ENCODE measurements at regions not wholly inside any gene's neighbourhood (a gene's known extent, or its start where the extent isn't known, plus 50 kb on each side); places are given as distances from the start of the nearest gene placed in this dataset.

DNA sequence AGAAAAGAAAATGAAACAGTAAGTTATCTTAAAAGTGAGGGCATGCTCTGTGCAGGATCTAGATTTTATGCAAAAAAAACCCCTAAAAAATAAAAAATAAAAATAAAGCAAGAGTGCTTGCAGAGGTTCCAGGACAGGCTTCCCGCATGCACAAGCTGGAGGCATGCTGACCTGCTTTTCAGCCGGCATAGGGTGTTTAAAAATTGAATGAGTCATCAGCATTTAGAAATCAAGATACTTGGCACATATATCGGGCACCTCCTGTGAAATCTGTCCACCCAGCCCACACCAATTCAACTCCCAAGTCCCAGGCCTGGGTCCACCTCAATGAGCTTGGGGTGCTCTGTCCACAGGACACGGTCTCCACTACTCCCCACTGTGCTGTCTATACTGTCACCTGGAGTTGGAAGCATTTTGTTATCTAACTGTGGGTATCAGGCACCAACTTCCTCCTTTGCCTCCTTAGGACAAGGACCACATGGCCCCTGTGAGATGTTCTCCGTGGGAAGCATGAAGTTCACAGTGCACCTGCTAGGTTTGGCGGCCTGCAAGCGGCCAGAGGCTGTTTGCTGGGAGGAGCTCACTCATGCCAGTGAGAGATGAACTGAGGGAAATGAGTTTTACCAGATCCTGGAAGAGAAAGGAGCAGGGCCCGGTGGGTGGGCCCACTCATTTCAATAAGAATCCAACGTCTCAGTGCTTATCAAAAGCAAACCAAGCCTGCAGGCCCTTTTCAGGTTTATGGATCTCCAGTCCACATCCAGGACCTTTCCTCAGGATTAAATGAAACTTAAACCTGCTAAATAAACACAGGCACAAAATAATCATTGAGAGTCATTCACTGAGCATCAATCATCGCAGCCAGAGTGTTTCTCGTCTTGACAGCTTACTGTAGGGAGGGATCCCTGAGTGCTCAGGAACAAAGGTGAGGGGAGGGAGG, 121.1 kb downstream of the FOXA2 start:
- no peak overlapping the region for H3K4me3 ChIP-seq (ENCODE audit: control insufficient read depth, low read depth, low read length)
- no peak for DNase-seq (ENCODE audit: low read depth)
- TF ChIP-seq, protein P1, sequence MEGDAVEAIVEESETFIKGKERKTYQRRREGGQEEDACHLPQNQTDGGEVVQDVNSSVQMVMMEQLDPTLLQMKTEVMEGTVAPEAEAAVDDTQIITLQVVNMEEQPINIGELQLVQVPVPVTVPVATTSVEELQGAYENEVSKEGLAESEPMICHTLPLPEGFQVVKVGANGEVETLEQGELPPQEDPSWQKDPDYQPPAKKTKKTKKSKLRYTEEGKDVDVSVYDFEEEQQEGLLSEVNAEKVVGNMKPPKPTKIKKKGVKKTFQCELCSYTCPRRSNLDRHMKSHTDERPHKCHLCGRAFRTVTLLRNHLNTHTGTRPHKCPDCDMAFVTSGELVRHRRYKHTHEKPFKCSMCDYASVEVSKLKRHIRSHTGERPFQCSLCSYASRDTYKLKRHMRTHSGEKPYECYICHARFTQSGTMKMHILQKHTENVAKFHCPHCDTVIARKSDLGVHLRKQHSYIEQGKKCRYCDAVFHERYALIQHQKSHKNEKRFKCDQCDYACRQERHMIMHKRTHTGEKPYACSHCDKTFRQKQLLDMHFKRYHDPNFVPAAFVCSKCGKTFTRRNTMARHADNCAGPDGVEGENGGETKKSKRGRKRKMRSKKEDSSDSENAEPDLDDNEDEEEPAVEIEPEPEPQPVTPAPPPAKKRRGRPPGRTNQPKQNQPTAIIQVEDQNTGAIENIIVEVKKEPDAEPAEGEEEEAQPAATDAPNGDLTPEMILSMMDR (IDR thresholded peaks at IDR 0.05; ENCODE audit: control insufficient read depth, insufficient read depth, low read depth, low read length, missing control alignments), result no peak

DNA sequence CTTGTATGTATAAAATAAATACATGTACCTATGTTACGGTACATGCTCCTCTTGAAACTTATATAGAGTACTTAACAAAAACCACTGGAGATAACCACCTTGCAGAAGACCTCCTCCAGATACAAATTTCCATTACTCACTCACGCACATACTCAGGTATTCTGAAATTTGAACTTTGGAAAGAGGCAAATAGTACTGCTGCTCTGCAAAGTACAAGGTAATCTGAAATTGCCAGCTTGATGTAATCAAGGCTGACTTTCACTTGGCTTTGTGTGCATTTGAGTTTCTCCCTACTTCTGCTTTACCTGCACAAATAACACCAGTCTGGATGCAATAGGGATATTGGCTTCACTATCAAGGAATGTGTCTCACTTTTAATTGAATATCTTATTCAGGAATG, 123.6 kb downstream of the FOXA2 start:
- TF ChIP-seq, protein P1 (IDR thresholded peaks at IDR 0.05; ENCODE audit: control insufficient read depth, insufficient read depth, low read depth, low read length, missing control alignments), result no peak
- H3K4me3 ChIP-seq (ENCODE audit: control insufficient read depth, low read depth, low read length), result no peak overlapping the region
- no peak for DNase-seq (ENCODE audit: low read depth)

DNA sequence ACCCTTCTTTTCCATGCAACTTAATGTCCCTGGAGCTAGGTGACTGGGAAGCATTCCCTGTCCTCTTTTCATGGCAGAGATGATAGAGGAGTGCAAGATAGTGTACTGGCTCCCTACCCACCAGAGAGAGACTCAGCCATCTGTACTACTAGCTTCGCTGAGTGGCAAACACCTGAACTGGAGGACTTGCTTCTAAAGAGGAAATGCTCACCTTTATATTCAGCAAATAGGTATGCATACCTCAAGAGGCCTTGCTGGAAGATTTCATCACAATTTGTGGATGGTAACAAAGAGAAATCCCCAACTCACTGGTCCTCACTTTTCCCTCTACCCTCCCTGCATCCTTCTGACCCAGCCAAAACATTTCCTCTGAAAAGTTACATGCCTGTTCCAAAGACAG, 124.1 kb downstream of the FOXA2 start:
- no peak overlapping the region for H3K4me3 ChIP-seq (ENCODE audit: control insufficient read depth, low read depth, low read length)
- TF ChIP-seq, protein P1 (IDR thresholded peaks at IDR 0.05; ENCODE audit: control insufficient read depth, insufficient read depth, low read depth, low read length, missing control alignments), result no peak
- no peak for DNase-seq (ENCODE audit: low read depth)

DNA sequence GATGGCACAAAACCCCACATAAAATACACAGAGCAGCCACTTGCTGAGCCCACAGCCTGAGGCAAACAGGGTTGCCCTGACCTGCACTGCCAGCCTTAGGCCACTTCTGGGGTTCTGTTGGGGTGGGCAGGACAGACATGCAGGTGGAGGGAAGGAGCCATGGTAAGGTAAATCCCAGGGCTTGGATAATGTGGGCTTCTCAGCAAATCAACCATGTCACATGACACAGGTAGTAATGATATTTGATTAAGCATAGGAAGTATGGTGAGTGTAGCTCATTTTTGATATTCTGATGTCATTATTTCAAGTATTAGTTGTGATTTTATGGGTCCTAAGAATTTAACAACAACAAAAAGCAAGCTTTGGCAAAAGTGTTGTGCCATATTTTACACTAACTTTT, 124.6 kb downstream of the FOXA2 start:
- no peak for DNase-seq (ENCODE audit: low read depth)
- H3K4me3 ChIP-seq (ENCODE audit: control insufficient read depth, low read depth, low read length), result no peak overlapping the region
- TF ChIP-seq, protein P1 (IDR thresholded peaks at IDR 0.05; ENCODE audit: control insufficient read depth, insufficient read depth, low read depth, low read length, missing control alignments), result no peak

DNA sequence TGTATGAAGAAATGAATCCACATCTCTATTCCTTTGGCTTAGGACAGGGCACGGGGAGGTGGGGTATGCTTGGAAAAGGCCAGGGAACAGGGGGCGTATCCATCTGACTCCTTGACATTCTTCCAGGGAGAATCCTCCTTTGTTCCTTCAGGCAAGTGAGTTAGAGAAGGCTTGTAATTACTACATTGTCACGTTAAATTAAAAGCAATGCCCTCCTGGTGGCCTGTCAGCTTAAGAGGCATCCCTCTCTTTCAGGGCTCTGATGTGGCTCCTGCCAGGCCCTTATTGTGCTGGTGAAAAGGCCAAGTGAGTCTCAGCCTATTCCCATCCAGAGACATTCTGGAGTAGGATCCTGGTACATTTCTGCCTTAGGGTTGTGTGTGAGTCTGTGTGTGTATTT, 128.3 kb downstream of the FOXA2 start:
- TF ChIP-seq, protein P1 (IDR thresholded peaks at IDR 0.05; ENCODE audit: control insufficient read depth, insufficient read depth, low read depth, low read length, missing control alignments), result no peak
- no peak for DNase-seq (ENCODE audit: low read depth)
- no peak overlapping the region for H3K4me3 ChIP-seq (ENCODE audit: control insufficient read depth, low read depth, low read length)

DNA sequence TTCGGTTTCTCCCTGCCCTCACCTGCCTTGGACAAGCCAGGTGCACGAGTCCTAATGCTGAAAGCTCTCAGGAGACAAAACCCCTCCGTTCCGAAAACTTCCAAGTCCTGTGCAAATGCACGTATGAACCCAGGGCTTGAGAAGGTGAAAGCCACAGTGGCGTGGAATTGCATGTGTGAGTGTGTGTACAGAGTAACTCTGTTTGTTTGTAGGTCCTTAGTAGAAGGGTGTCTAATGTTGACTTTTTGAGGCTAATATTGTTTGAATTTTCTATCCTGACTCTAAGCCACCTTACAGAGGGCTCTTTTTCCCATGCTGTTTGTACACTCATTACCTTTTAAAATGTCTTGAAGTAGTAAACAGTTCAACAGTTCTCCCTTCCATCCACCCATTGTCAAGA, 129.1 kb downstream of the FOXA2 start:
- DNase-seq (ENCODE audit: low read depth), result no peak
- TF ChIP-seq, protein P1 (IDR thresholded peaks at IDR 0.05; ENCODE audit: control insufficient read depth, insufficient read depth, low read depth, low read length, missing control alignments), result no peak
- H3K4me3 ChIP-seq (ENCODE audit: control insufficient read depth, low read depth, low read length), result no peak overlapping the region
